ENCODE measurements at regions not wholly inside any gene's neighbourhood (a gene's known extent, or its start where the extent isn't known, plus 50 kb on each side); places are given as distances from the start of the nearest gene placed in this dataset.
"Not testable (repeated sequence)": the region's sequence is repeated elsewhere in the genome, so short reads cannot be mapped to it uniquely, and the experiment has no call there.

DNA sequence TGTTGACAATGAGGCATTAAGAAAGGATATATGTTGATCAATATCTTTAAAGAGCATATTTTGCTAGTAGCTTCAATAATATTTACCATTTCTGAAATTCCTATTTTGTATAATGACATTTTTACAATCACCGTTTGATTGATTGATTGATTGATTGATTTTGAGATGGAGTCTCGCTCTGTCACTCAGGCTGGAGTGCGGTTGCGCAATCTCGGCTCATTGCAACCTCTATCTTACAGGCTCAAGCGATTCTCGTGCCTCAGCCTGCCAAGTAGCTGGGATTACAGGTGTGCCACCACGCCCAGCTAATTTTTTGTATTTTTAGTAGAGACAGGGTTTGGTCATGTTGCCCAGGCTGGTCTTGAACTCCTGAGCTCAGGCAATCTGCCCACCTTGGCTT is 150.9 kb upstream of the TEX13D start:
- not testable (repeated sequence) for DNase-seq (ENCODE audit: low read depth)

GRCh38 chrX:124190440-124190839 is 142.0 kb upstream of the TEX13D start:
- DNase-seq (ENCODE audit: low read depth): no peak

- DNase-seq (ENCODE audit: low read depth): peak; percentile 11
Observed at GRCh38 chrX:124194199-124194598, 138.3 kb upstream of the TEX13D start.

DNA sequence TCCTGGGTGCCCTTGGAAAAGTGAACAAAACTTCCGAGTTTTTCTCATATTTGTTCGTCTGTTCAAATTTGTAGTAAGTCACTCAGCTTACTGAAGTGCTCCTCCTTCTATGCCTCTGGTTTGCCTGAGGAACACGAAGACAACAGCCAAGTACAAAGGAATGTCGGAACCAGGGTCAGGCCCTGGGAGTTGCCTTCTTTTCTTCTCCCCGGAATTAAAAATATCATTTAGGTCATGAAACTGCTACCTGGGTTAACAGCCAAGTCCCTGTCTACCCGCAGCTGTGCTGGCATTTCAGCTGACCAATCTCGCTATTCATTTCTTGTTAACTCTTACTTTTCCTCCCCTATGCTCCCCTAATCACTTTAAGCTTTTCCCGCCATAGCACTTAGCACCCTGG is 137.6 kb upstream of the TEX13D start:
- no peak for DNase-seq (ENCODE audit: low read depth)

- no peak for DNase-seq (ENCODE audit: low read depth)
Observed at GRCh38 chrX:124203311-124203710, 129.1 kb upstream of the TEX13D start.

DNA sequence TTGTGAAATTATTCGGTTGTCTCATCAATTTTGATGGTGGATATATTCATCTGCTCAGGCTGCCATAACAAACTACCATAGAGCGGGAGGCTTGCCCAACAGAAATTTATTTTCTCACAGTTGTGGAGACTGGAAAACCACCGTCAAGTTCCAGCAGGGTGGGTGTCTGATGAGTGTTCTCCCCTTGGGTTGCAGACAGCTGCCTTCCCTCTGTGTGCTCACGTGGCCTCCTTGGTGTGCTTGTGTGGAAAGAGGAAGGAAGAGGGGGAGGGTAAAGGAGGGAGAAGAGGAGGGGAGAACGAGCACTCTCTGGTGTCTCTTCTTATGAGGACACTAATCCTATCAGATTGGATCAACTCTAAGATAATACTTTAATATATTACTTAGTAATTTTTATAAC is 123.8 kb upstream of the TEX13D start:
- no peak for DNase-seq (ENCODE audit: low read depth)

DNA sequence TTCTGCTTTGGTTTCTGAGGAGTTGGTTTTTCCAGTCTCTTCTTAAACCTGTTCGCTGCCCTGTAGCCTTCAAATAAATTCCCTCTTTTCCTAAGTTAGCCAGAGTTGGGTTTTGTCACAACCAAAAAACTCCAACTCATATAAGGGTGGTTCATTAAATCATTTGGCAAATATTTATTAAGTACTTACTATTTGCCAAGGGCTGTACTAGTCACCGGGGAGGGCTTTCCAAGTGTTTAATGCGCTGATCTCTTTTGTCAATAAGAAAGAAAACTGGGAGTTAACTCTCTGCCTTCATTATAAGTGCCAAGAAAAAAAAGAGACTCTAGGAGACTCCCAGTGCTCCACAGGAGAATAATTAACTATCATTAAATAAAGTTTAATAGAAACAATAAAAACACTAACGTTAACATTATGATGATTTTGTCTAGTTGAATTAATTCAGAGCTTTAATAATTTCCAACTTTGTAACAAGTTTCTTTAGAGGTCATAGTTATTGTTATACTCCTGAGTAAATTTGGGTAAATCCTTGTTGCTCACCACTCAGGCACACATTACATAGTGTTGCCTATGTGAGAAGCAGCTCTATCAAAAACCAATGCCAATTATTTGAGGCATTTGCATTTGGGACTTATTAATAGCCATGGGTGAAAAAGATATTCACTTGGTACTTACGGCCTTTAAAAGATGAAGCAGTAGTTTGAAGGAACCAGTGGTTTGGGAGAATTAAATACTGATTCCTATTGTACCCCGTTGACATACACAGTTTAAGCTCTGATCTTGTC is 122.5 kb upstream of the TEX13D start:
- DNase-seq (ENCODE audit: low read depth): no peak

- no peak for DNase-seq (ENCODE audit: low read depth)
Observed at GRCh38 chrX:124211312-124211942, 121.0 kb upstream of the TEX13D start.

DNA sequence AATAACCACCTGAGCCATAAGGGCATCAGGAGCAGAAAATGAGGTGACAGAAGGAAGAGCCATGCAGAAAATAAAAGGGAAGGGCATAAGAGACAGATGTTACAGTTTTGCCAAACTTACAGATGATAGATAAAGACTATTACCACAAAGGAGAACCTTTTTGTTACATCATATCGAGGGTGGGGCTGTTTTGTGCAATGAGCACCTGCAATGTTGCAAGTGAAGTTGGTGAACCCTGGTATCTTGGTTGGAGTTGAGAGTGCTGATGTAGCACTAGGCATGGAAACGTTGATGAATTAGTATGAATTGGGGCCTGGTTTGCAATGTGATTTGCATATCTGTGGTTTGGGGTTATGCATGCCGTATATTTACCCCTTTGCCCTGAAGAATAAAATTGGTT is 119.8 kb upstream of the TEX13D start:
- DNase-seq (ENCODE audit: low read depth): no peak

DNA sequence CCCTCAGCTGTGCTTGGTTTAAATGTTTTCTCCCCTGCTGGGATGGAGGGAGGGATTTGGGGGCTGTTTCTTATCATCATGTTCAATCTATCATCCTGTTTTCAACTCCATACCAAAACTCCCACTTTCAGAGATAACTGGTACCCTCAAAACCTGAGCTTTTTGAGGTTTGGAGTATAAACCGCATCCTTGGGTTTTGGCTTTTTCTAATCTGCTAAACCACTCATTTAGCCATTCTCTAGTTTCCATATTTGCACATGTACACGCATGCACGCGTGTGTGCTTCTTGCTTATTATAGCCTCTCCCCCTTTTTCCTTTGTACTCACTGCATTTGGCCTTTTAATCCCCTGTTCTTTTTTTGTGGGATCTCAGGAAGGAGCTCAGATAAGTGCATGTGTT is 116.7 kb upstream of the TEX13D start:
- no peak for DNase-seq (ENCODE audit: low read depth)

DNA sequence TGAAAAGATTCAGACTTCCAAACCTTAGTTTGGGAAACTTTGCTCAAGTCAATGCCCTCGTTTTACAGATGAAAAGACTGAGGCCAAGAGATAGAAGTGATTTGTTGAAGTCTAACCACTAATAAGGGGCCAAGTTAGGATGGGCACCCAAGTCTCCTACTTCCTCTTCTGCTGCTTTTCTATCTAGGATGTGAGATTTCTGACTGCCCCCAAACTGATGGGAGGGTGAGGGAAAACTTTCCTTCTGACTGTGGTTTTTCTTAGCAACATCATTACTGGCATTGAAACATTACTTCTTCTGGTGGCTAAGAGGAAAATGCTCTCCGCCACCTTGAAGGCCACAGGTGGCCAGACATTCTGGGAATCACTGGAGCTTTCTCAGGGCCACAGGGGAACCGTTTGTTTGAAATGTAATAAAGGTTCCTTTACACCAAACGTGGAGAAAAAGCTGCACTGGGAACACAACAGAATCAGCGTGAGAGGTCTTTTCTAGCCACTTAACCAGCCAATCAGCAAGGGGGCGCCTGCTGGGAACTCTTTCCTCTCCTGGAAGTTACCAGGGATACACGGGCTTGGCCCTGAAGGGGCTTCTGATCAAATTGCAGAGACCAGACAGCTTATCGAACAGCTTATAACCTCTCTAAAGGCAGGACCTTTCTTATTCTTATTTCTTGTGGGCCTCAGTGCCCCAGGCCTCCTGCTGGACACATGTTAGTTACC is 115.9 kb upstream of the TEX13D start:
- no peak for DNase-seq (ENCODE audit: low read depth)

DNA sequence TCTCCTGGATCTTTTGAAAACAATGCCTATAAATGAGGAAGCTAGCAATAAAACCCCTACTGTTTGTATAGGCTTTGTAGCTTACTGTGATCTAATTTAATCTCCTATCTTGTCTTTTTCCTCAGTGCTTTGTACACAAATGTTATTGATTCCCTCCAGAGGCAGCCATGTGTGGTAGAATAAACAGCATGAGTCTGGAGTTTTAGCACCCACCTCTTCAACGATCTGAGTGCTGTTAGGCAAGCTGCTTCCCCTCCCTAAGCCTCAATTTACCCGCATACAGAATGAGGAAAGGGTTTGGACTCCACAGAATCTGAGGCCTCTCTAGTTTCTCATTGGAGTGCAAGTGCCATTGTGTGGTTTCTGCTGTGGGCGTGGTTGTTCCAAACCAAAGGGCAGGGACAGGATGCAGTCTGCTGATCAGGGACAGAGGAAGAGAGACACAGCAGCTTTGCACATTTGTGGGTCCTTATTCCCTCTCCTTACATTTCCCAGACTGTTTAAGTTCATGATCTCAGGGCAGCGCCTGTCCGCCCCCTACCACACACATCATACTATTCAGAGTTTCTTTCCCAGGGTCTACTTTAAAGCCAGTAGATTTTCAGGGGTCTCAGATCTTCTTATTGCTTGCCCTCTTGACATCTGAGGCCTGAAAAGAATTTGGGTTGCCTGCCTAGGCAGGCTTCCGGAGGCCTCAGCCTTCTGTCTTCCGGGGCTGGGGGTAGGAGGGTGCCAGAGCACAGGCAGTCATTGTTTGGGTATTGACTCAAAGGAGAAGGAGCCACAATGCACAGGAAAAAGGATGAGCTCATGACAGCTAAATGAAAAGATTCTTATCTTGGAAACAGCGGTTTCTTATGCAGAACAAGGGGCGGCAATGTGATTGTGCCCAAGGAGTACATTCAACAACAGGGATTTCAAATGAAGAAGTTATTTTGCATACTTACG is 114.9 kb upstream of the TEX13D start:
- peak; percentile 66 for DNase-seq (ENCODE audit: low read depth)

GRCh38 chrX:124223524-124223923 is 108.9 kb upstream of the TEX13D start:
- no peak for DNase-seq (ENCODE audit: low read depth)

GRCh38 chrX:124224528-124224927 is 107.9 kb upstream of the TEX13D start:
- no peak for DNase-seq (ENCODE audit: low read depth)

DNA sequence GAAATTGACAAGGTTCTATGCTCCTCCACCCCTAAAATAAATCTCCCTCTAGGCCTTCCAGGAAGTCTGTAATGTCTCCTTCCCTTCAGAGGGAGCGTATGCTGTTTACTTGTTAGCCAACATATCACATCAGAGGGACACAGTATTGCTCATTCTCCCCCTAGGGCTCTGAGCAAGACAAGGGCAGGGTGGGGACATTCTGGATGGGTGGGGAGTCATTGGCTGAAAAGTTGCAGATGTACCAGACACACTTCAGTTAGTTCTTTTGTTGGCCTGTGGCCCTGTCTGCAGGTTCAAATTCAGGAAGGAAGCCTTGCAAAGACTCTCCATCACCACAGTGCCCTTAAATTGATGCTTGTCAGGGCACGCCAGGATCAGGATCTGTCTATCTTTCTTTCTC is 106.3 kb upstream of the TEX13D start:
- no peak for DNase-seq (ENCODE audit: low read depth)

GRCh38 chrX:124228849-124229248 is 103.6 kb upstream of the TEX13D start:
- DNase-seq (ENCODE audit: low read depth): no peak

GRCh38 chrX:124229374-124229773 is 103.1 kb upstream of the TEX13D start:
- DNase-seq (ENCODE audit: low read depth): no peak

DNA sequence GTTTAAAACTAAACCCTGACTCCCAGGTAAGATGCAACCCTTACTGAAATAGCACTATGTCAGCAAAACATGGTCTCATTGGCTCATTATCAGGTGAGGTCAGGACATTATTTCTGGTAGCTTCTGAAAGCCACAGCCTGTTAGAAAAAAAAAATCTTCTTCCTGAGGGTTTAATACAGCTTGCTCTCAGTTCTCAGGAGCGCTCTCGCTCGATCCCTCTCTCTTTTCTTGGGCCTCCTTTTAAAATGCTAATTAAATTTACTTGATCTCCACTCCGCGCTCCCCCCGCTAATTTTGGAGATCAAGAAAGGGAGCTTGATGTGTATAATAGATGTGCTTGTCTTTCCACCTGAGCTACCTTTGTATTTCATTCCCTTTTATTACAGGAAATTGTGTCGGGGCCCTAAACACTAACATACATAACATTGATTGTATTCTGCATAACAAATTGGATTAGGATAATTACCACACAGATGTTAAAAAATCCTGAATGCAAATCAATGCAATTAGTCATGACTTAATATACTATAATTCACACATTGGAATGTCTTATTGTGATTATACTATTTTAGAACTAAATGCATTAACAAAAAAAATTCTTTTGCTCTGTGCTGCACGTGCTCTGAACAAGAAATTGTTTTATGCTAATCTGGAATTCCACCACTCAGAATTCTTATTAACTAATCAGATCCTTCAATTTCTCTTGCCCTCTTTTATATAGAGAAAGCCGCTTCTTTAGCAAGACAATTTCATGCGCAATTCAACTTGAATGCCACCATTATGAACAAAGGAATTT is 101.6 kb upstream of the TEX13D start:
- no peak for DNase-seq (ENCODE audit: low read depth)

- DNase-seq (ENCODE audit: low read depth): no peak
Observed at GRCh38 chrX:124231451-124231759, 101.1 kb upstream of the TEX13D start.

- no peak for DNase-seq (ENCODE audit: low read depth)
Observed at GRCh38 chrX:124232523-124233201, 99.8 kb upstream of the TEX13D start.

- DNase-seq (ENCODE audit: low read depth): no peak
Observed at GRCh38 chrX:124234348-124234747, 98.1 kb upstream of the TEX13D start.

Data from Daoy (cell line).